Activated CD8-positive, alpha-beta T cell treated with anti-CD3 and anti-CD28 coated beads, Interleukin-2, amount 10 ng/mL, durations not matched to agents 7 days and 5 days (primary cell): ENCODE measurements at regions not wholly inside any gene's neighbourhood (a gene's known extent, or its start where the extent isn't known, plus 50 kb on each side); places are given as distances from the start of the nearest gene placed in this dataset.

Experiments
- ATAC-seq: fragments of 150-1000 bp; cut with Tn5 transposase; one replicate; pipeline ENCODE4 v1.10.0; 2021; ENCODE audit warnings: moderate library complexity
- CTCF ChIA-PET: fragments of 350-600 bp; sonication (Branson Sonifier 250); formaldehyde crosslinking; loops from one replicate; lab custom pipeline; 2021; ENCODE audit warnings: antibody characterized with exemption; lab: Charles Lee
- POLR2A ChIA-PET: fragments of 350-600 bp; sonication (Branson Sonifier 250); formaldehyde crosslinking; loops from one replicate; lab custom pipeline; 2021; ENCODE audit warnings: antibody characterized with exemption; lab: Charles Lee
- DNase-seq: peaks from one replicate; pipeline ENCODE4 v3.0.0-alpha.2; 2020
- H3K27ac Mint-ChIP-seq: one replicate; pipeline ENCODE4 v1.8.0; 2021; ENCODE audit warnings: mild to moderate bottlenecking, mixed read lengths
- H3K27me3 Mint-ChIP-seq: one replicate; pipeline ENCODE4 v1.8.0; 2021; ENCODE audit warnings: low read depth, mixed read lengths
- H3K36me3 Mint-ChIP-seq: one replicate; pipeline ENCODE4 v1.8.0; 2021; ENCODE audit warnings: low read depth, mixed read lengths
- H3K4me1 Mint-ChIP-seq: one replicate; pipeline ENCODE4 v1.8.0; 2021; ENCODE audit warnings: low read depth, mixed read lengths
- H3K4me3 Mint-ChIP-seq: one replicate; pipeline ENCODE4 v1.8.0; 2021; ENCODE audit warnings: mild to moderate bottlenecking, mixed read lengths
- H3K9me3 Mint-ChIP-seq: one replicate; pipeline ENCODE4 v1.8.0; 2022; ENCODE audit warnings: mixed read lengths; ENCODE audit not compliant: insufficient read depth

DNA sequence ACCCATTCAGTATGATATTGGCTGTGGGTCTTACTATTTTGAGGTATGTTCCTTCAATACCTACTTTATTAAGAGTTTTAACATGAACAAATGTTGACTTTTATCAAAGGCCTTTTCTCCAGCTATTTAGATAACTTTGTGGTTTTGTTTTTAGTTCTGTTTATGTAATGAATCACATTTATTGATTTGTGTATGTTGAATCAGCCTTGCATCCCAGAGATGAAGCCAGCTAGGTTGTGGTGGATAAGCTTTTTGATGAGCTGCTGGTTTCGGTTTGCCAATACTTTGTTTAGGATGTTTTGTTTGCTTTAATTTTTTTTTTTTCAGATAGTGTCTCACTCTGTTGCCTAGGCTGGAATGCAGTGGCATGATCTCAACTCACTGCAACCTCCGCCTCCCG is 609.0 kb upstream of the COX7C start:
- CTCF ChIA-PET, result no interaction called here
- no peak overlapping the region for H3K4me3 Mint-ChIP-seq

DNA sequence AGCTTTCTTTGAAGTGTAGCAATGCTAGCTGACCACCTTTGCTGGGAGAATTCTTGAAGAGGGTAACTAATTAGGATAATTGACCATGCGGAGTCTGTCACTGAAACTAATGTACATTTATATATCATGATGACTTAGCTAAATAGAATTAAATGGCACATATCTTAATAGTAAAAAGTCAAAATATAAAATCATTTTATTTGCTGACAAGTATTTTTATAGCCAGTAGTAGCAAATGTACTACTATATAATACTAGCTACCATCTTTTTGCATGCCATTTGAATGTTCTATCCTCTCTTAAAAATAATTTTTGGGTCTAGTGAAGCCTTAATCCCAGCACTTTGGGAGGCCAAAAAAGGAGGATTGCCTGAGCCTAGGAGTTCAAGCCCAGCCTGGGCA is 605.8 kb upstream of the COX7C start:
- Mint-ChIP-seq H3K27me3 (no peaks in the 10 kb centered on the region), H3K27ac (no peak overlapping the region), H3K4me1 (no peaks in the 10 kb centered on the region), H3K4me3 (no peak overlapping the region), H3K9me3 (peaks cover 12% of the 10 kb centered on the region), H3K36me3 (no peaks in the 10 kb centered on the region)
- ATAC-seq, result no peak
- CTCF ChIA-PET, result no interaction called here
- DNase-seq, result no peak
- POLR2A ChIA-PET, result no interaction called here

More for the DNA sequence above, 609.0 kb upstream of the COX7C start:
- Mint-ChIP-seq H3K27ac (no peak overlapping the region), H3K36me3 (no peaks in the 10 kb centered on the region), H3K27me3 (no peaks in the 10 kb centered on the region), H3K9me3 (peaks cover 12% of the 10 kb centered on the region), H3K4me1 (no peaks in the 10 kb centered on the region)
- no peak for DNase-seq
- no peak for ATAC-seq
- POLR2A ChIA-PET, result no interaction called here

DNA sequence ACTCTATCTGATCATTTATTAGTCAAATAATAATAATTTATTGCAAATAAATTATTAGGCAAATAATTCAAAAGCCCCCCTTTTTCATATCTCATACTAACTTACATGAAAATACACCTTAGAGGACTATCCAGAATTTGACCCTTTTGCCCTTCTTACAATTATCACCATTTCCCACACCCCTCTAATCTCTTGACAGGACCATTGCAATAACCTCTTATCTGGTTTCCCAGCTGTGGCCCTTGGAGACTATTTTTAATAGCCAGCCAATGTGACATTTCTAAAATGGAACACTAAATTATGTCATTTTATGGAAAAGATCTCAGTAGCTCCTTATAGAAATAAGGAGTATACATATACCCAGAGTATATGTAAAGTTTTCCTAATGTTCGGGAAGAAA is 588.4 kb upstream of the COX7C start:
- Mint-ChIP-seq H3K4me3 (no peak overlapping the region), H3K4me1 (no peaks in the 10 kb centered on the region), H3K27me3 (no peaks in the 10 kb centered on the region), H3K9me3 (peaks cover 12% of the 10 kb centered on the region), H3K36me3 (no peaks in the 10 kb centered on the region), H3K27ac (no peak overlapping the region)
- ATAC-seq, result no peak
- DNase-seq, result no peak
- CTCF ChIA-PET, result no interaction called here
- POLR2A ChIA-PET, result no interaction called here

DNA sequence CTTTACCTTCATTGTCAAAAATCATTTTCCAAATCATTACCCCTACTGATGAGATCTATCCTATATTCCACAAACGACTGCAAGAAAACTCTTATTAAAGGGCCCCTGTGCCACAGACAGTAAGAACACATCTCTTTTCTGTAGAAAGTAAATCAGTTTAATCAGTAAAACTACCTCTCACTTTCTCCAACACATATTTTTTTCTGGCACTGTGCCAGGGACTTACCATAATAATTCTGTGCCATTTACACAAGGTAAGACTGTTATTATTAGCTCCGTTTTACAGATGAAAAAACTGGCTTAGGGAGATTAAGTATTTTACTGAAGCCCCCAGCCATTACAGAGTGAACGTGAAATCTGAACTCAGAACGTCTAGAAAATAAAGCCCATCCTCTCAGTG is 587.0 kb upstream of the COX7C start:
- no peaks in the 10 kb centered on the region for H3K36me3 Mint-ChIP-seq
- H3K27ac Mint-ChIP-seq, result no peak overlapping the region
- no peak for ATAC-seq
- no peak for DNase-seq
- no peaks in the 10 kb centered on the region for H3K4me1 Mint-ChIP-seq
- ChIA-PET POLR2A (no interaction called here), CTCF (no interaction called here)
- H3K27me3 Mint-ChIP-seq, result no peaks in the 10 kb centered on the region
- H3K9me3 Mint-ChIP-seq, result peaks cover 7% of the 10 kb centered on the region
- no peak overlapping the region for H3K4me3 Mint-ChIP-seq

DNA sequence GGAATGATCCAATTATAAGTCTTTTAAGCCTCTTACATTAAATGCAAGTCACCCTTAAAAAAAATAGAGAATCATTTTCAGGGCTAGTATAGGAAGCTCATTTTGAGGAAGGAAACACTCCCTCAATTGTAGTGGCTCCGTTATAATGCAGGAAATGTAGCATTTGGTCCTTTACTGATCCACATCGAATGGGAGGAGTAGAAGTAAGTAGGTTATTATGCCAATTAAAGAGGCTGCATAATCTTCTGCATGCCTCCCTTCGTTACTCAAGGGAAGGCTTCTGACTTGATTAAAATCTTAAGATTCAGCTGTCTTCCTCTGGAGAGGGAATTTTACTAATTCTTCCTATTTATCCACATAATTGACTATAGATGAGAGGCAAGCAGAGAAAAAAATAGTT is 579.2 kb upstream of the COX7C start:
- Mint-ChIP-seq H3K4me1 (no peaks in the 10 kb centered on the region), H3K9me3 (peaks cover 8% of the 10 kb centered on the region), H3K4me3 (no peak overlapping the region), H3K36me3 (no peaks in the 10 kb centered on the region), H3K27ac (no peak overlapping the region), H3K27me3 (no peaks in the 10 kb centered on the region)
- ChIA-PET CTCF (no interaction called here), POLR2A (no interaction called here)
- DNase-seq (no peak), ATAC-seq (no peak)

DNA sequence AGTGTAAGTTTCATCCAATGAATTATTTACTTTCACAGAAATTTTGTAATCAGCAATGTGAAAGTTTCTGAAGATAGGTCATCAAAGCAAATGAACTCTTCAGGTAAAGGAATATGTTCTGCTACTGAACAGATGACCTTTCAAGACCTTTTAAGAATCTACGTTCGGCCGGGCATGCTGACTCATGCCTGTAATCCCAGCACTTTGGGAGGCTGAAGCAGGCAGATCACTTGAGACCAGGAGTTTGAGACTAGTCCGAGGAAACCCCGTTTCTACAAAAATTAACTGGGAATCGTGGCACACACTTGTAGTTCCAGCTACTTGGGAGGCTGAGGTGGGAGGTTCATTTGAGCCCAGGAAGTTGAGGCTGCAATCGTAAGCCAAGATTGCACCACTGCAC is 578.4 kb upstream of the COX7C start:
- H3K27ac Mint-ChIP-seq, result no peak overlapping the region
- peaks cover 4% of the 10 kb centered on the region for H3K9me3 Mint-ChIP-seq
- H3K27me3 Mint-ChIP-seq, result no peaks in the 10 kb centered on the region
- POLR2A ChIA-PET, result no interaction called here
- CTCF ChIA-PET, result no interaction called here
- DNase-seq, result no peak
- no peaks in the 10 kb centered on the region for H3K4me1 Mint-ChIP-seq
- no peaks in the 10 kb centered on the region for H3K36me3 Mint-ChIP-seq
- ATAC-seq, result no peak
- H3K4me3 Mint-ChIP-seq, result no peak overlapping the region

DNA sequence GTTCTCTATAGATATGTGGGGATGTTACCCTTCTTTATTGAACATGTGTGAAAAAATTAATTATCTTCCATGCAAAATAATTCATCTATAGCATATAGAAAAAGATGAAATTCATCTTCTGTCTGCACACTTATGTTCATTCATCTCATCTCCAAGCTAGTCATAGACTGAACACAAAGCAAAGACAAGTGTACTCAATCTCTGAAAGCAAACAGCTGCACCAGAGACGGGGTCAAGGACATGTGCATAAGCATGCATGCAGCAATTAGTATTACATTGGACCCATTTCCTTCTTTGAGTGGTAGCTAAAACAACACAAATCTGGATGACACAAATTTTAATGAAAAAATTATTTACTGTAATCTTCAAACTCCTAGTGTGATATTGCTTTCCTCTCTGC is 547.0 kb upstream of the COX7C start:
- H3K27ac Mint-ChIP-seq, result no peak overlapping the region
- H3K4me1 Mint-ChIP-seq, result no peaks in the 10 kb centered on the region
- DNase-seq, result no peak
- ATAC-seq, result no peak
- ChIA-PET POLR2A (no interaction called here), CTCF (no interaction called here)
- no peak overlapping the region for H3K4me3 Mint-ChIP-seq
- no peaks in the 10 kb centered on the region for H3K36me3 Mint-ChIP-seq
- no peaks in the 10 kb centered on the region for H3K27me3 Mint-ChIP-seq
- no peaks in the 10 kb centered on the region for H3K9me3 Mint-ChIP-seq

DNA sequence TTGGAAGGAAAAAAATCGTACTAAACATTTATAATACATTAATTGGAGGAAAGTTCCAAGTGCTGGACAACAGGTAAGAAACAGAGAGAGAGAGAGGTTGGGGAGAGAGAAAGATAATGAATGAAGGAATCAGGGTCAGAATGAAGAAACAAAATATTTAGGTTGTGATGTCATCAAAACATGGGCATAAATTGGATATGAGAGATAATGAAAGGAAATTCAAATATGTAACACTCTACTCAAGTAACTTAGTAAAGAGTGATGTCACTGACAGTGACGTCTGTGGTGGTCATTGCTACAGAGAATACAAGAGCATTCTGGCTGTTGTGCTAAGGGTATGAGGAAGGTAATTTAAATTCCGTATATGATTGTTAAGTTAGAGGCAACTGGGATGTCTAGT is 543.4 kb upstream of the COX7C start:
- no peaks in the 10 kb centered on the region for H3K4me1 Mint-ChIP-seq
- H3K9me3 Mint-ChIP-seq, result no peaks in the 10 kb centered on the region
- ChIA-PET CTCF (no interaction called here), POLR2A (no interaction called here)
- H3K27ac Mint-ChIP-seq, result no peak overlapping the region
- H3K27me3 Mint-ChIP-seq, result no peaks in the 10 kb centered on the region
- ATAC-seq (no peak), DNase-seq (no peak)
- H3K4me3 Mint-ChIP-seq, result no peak overlapping the region
- H3K36me3 Mint-ChIP-seq, result no peaks in the 10 kb centered on the region

DNA sequence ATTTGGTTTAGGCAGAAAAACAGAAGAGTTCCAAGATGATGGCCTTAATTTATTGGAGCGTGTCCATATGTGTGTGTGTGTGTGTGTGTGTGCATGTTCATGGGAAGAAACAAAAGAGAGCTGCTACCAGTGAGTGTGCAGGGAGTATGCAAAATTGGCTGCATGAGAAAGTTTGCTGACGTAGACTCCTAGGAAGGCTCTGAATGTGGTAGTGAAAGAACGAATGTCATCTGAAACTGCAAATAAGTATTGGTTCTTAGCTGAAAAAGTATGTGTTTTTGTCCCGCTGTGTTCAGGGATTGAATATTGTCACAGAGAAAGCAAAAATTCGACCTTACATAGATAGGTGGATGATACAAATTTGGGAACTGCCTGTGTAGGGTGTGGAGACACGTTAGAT is 542.6 kb upstream of the COX7C start:
- Mint-ChIP-seq H3K4me3 (no peak overlapping the region), H3K4me1 (no peaks in the 10 kb centered on the region), H3K9me3 (no peaks in the 10 kb centered on the region), H3K36me3 (no peaks in the 10 kb centered on the region), H3K27ac (no peak overlapping the region), H3K27me3 (no peaks in the 10 kb centered on the region)
- POLR2A ChIA-PET, result no interaction called here
- DNase-seq (no peak), ATAC-seq (no peak)
- CTCF ChIA-PET, result no interaction called here

DNA sequence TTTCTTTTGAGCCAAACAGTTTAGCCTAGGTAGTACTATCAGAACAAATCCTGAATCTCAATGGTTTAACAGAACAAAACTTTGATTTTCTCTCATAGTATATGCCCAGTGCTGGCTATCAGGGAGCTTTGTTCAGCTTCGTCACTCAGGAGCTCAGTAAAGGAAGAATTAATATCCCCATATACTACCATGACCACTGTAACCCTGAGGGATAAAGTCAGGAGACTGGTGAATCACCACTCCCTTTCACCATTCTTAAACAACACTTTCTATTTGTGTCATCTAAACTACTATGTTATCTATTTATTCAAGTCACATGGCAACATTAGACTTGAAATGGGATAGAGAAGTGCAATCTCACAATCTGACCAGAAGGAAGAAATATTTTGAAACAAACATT is 522.6 kb upstream of the COX7C start:
- no peaks in the 10 kb centered on the region for H3K9me3 Mint-ChIP-seq

DNA sequence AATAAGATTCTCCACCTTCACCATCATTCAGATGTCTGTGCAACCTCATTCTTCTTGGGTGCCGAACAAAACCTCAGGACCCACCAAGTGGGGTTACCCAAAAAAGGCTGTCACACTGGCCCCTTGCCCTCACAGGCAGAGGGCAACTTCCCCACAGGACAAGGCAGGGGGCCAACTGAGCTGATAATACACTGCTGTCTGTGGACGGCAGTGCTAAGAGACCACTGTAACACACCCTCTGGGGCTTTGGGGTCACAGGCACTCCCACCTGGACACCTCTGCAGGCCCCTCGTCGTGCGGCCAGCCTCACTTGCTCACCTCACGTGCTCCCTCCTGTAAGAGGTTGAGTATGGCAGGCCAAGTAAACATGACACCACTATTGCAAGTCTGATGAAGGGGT is 515.8 kb upstream of the COX7C start:
- no peak for DNase-seq
- Mint-ChIP-seq H3K27me3 (no peaks in the 10 kb centered on the region), H3K27ac (no peak overlapping the region), H3K9me3 (no peaks in the 10 kb centered on the region), H3K4me3 (no peak overlapping the region), H3K4me1 (no peaks in the 10 kb centered on the region), H3K36me3 (no peaks in the 10 kb centered on the region)
- no peak for ATAC-seq
- CTCF ChIA-PET, result no interaction called here
- POLR2A ChIA-PET, result no interaction called here

More for the DNA sequence above, 522.6 kb upstream of the COX7C start:
- ChIA-PET POLR2A (no interaction called here), CTCF (no interaction called here)
- H3K4me1 Mint-ChIP-seq, result no peaks in the 10 kb centered on the region
- no peaks in the 10 kb centered on the region for H3K27me3 Mint-ChIP-seq
- ATAC-seq (no peak), DNase-seq (no peak)
- H3K36me3 Mint-ChIP-seq, result no peaks in the 10 kb centered on the region
- no peak overlapping the region for H3K4me3 Mint-ChIP-seq
- no peak overlapping the region for H3K27ac Mint-ChIP-seq

DNA sequence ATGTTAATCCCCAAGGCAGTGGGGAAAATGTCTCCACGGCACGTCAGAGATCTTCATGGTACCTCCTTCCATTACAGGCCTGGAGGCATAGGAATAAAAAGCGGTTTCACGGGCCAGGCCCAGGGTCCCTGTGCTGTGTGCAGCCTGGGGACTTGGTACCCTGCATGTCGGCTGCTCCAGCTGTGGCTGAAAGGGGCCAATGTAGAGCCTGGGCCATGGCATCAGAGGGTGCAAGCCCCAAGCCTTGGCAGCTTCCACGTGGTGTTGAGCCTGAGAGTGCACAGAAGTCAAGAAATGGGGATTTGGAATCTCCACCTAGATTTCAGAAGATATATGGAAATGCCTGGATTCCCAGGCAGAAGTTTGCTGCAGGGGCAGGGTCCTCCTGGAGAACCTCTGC is 508.9 kb upstream of the COX7C start:
- Mint-ChIP-seq H3K27ac (no peak overlapping the region), H3K36me3 (no peaks in the 10 kb centered on the region), H3K9me3 (no peaks in the 10 kb centered on the region), H3K4me1 (no peaks in the 10 kb centered on the region), H3K4me3 (no peak overlapping the region), H3K27me3 (no peaks in the 10 kb centered on the region)
- ATAC-seq (no peak), DNase-seq (no peak)
- ChIA-PET POLR2A (no interaction called here), CTCF (no interaction called here)

DNA sequence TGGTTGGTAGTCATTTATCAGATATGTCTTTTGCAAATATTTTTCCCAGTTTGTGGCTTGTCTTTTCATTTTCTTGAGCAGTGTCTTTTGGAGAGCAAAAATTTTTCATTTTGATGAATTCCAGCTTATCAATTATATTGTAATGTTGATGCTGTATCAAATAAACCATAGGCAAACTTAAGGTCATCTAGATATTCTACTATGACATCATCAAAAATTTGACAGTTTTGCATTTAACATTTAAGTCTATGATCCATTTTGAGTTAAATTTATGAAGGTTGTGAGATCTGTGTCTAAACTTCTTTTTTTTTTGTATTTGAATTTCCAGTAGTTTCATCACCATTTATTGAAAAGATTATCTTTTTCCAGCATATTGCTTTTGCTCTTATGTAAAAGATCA is 505.5 kb upstream of the COX7C start:
- no peaks in the 10 kb centered on the region for H3K9me3 Mint-ChIP-seq
- no peak for ATAC-seq
- H3K27me3 Mint-ChIP-seq, result no peaks in the 10 kb centered on the region
- no peak overlapping the region for H3K27ac Mint-ChIP-seq
- no peak for DNase-seq
- ChIA-PET CTCF (no interaction called here), POLR2A (no interaction called here)
- H3K4me3 Mint-ChIP-seq, result no peak overlapping the region
- no peaks in the 10 kb centered on the region for H3K36me3 Mint-ChIP-seq
- no peaks in the 10 kb centered on the region for H3K4me1 Mint-ChIP-seq
